ENCODE measurements at regions not wholly inside any gene's neighbourhood (a gene's known extent, or its start where the extent isn't known, plus 50 kb on each side); places are given as distances from the start of the nearest gene placed in this dataset.
"Not testable (repeated sequence)": the region's sequence is repeated elsewhere in the genome, so short reads cannot be mapped to it uniquely, and the experiment has no call there.

DNA sequence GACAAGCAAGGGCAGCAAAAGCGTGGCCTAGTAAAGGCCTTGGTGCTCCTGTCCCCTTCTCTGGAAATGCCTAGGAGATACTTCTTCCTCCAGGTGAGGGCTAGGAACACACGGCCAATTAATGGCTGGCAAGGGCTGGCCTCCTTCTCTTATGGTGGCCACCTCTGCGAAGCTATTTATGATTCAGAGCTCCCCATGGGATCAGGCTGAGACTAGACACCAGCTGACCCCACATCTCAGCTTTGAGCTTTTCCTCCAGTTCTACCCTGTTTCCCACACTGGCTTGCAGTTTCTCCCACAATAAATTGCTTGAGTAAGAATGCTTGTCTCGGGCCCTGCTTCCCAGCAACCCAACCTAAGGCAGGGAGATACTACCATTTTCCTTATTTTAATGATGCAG lies 53.7 kb downstream of the CAMK2N1 start:
- no peak for DNase-seq (ENCODE audit: low spot score)

DNA sequence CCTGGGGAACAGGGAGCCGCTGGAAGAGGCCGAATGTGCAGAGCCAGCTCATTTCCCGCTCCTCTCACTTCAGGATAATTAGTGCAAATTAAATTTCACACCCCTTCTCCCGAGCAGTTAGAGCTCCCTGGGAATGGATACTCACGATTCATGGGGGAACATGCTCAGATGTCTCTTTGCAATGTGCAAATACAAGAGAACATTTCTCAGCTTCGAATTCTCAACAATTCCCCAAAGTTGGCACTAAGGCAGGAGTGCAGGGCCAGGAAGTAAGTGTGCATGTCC lies 54.9 kb downstream of the CAMK2N1 start:
- no peak for DNase-seq (ENCODE audit: low spot score)

DNA sequence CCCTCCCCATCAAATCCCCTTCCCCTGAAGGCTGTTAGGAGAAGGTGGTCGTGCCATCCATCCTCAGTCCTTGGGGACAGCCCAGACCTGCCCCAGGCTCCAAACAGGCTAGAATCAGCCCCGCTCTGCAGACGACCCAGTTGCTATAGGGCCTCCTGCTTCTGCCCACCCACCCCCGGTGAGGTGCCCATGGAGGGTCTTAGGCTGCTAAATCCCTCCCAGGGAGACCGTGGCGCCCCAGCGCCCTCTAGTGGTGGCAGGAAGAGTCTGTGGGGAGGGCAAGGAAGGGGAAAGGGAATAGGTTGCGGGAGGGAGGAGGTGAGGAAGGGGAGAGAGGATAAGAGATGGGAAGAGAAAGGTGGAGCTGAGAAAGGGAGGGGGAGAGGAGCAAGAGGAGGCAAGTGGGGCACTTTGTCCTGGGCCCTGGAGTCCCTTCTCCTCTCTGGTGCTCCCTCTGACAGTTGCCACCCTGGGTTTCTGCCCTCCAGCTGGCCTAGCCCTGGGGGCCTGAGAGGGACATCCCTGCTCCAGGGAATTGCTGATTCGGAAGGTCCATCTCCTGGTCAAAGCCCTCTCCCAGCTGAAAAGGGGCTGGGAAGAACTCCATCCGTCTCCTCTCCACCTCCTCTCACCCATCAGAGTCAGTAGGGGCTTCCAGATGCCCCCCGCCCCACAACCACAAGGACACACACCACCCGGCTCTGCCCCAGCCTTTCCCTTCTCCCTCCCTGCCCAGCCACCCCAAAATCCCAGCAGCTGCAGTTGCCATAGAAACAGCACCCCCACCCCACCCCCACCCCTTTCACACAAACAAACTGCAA lies 55.4 kb downstream of the CAMK2N1 start:
- DNase-seq (ENCODE audit: low spot score): peak; percentile 18

DNA sequence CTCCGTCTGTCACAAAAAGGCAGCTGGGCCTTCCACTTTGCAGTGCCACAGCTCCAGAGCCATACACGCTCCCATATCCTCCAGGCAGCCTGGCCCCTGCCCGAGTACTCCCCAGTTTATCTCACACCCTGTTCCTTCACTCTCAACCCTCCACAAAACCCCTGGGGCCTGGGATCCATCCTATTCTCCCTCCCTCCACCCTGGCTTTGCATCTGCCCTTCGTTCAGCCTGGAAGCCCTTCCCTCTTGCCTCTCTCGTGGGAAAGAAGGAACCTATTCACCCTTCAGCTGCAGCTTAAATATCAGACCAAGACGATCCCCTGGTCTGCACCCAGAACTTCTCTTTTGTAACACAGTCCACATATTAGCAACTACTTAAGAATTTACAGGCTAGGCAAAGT lies 56.7 kb downstream of the CAMK2N1 start:
- no peak for DNase-seq (ENCODE audit: low spot score)

DNA sequence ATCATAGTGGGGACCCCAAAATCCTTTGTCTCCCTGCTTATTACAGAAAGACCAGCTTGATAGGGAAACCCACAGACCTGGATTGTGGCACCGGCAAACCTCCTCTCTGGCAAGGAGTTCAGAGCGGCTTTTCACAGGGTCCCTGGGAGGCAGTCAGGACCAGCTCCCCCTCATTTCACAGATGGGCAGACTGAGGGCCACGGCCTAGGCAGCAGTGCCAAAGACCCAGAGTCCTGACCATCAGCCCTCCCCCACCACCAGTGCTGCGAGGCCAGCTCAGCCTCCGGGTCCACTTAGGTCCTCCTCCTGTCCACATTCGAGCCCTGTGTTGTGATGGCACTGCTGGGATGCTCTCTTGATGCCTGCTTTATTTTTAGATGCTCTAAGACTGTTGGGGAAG lies 57.2 kb downstream of the CAMK2N1 start:
- DNase-seq (ENCODE audit: low spot score): no peak

DNA sequence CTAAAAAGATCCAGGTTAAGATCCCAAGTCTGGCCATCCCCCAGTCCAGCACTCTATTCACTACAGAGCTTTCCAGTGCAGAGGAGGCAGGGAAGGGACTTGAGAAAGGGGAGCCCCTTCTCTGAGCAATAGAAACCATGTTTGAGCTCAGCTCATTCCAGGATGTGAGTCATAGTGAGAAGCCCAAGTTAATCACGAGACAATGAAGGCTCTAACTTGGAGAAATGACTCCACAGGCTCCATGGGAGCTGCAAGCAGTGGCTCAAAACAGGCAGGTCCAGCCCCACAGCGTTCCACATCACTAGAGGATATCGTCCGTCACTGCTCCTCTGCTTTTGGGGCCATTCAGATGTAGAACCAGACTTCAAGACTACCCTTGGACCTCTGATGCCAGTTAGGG lies 59.1 kb downstream of the CAMK2N1 start:
- peak; percentile 85 for DNase-seq (ENCODE audit: low spot score)

DNA sequence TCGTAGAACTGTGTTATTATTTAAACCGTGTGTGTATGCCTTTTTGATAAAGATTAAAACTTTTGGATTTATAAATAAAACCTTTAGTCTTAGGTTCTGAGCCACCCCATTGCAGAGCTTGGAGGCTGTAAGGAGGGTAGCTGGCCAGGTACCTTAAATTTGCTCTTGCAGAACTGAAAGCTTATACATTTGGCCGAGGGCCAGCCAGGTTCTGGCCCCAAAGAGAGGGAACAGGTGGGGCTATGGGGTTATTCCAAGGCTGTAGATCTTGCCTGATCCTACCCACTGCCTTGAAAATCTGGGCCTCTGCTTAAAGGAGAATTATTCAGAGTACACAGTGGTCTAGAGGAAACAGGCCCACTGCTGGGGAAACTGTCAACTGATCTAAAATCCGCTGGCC lies 59.6 kb downstream of the CAMK2N1 start:
- DNase-seq (ENCODE audit: low spot score): no peak

DNA sequence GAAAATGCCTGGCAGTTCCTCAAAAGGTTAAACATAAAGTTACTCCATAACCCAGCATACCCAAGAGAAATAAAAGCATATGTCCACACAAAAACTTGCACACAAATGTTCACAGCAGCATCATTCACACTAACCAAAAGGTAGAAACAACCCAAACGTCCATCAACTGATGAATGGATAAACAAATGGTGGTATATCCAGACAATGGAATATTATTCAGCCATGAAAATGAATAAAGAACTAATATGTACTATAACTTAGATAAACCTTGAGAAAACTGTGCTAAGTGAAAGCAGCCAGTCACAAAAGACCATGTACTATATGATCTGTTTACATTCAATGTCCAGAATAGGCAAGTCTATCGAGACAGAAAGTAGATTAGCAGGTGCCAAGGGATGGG lies 60.4 kb downstream of the CAMK2N1 start:
- no peak for DNase-seq (ENCODE audit: low spot score)

DNA sequence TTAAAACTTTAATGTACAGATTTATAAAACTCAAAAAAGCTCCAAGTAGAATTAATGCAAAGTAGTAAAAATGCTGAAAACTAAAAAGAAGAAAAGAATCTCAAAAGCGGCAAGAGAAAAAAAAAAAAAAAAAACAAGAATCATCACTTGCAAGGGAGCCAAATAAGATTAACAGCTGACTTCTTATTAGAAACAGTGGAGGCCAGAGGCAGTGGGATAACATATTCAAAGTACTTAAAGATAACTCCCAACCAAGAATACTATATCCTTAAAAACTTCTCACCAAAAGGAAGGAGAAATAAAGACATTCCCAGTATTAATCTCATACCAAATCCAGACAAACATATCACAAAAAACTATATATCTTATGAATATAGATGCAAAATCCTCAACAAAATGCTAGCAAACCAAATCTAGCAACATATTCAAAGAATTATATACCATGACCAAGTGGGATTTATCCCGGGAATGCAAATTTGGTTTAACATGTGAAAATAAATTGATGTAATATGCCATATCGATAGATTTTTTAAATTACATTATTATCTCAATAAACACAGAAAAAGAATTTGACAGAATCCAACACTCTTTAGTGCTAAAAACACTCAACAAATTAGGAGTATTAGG lies 62.7 kb downstream of the CAMK2N1 start:
- DNase-seq (ENCODE audit: low spot score): no peak

DNA sequence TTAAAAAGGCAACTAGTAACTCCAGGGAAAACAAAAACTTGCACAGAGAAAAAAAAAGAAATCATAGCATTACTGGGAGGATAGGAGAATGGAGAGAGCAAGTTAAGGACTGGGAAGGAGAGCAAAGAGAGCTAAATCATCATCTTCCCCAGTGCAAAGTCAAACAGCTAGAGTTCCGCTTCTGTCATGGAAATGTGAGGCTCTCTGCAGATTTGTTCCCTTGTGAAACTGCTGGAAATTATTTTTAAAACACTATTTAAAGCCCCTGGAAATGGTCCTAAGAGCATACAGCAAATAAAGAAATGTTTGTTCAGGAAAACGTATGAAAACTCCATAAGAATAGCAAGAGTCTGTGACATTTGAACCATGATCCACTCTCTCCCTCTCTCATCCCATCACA lies 64.6 kb downstream of the CAMK2N1 start:
- no peak for DNase-seq (ENCODE audit: low spot score)

DNA sequence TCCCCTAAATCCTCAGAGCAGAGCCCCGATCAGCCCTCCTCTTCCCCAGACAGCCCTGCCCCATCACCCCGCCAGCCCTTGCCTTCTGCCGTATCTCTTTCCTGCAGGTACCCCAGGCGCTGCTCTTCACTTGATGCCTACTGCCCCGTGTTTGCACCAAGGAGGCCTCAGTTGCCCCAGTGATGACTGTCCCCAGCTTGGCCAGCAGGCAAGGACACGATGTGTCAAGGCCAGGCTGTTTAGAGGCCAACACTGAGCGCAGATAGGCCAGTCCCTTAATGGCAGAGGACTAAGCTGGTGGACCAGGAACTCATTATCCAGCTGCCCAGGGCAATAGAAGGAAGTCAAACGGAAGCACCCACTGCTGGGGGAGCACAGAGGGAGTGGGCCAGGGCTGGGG lies 68.4 kb downstream of the CAMK2N1 start:
- no peak for DNase-seq (ENCODE audit: low spot score)

DNA sequence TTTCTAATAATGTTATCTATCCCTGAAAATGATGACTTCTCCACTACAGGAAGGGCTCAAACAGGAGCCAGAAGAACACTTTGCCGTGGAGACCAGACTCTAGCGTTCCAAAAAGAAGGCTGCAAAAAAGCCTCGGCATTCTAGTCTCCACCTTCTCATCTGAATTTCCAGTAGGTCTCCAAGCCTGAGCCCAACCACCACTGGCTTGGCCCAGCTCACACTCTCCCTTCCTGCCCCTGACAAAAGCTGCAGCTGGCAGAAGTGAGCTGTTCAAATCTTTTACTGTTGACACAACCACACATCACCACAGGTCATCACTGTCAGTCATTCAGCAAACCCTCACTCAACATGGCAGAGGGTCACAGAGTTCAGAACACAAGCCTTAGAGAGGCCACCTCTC lies 69.3 kb downstream of the CAMK2N1 start:
- DNase-seq (ENCODE audit: low spot score): no peak

DNA sequence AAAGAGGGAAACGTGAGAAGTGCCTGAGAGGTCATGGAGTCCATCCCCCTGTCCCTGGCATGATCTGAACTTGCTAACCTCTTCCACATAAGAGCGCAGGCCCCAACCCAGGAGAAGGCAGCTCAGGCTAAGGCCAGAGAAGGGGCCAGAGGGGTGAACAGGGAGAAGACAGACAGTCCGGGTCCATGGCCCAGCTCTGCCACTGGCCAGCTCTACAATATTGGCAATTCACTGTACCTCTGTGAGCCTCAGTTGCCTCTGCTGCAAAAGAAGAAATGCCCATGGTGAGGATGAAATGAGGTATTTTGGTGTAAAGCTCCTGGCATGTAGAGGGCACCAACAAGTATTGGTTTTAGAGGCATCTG lies 72.3 kb downstream of the CAMK2N1 start:
- no peak for DNase-seq (ENCODE audit: low spot score)

DNA sequence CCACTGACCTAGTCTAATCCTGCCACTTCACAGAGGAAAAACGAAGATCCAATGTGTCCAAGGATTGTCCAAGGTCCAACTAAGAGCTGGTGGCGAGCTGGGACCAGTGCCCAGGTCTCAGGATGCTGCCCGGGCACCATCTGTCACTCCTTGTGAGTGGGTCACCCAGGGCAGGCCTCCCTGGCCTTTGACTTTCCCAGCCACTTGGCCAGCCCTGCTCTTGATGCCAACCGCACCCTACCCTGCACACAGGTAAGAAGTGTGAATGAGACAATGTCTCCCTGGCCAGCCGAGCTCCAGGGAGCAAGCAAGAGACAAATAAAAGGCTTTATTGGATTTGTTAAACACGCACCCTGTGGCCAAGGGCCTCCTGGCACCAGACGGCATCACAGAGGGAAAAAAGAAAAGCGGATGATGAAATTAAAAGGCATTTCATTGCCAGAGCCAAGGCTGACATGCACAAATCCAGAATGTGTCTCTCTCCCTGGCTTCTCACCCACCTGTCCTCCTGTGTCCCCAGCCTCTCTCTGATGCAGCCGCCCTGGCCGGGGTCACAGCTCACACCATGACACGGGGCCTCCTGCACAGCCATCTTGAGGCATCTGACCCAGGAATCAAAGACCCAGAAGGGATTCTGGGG lies 72.8 kb downstream of the CAMK2N1 start:
- DNase-seq (ENCODE audit: low spot score): no peak

DNA sequence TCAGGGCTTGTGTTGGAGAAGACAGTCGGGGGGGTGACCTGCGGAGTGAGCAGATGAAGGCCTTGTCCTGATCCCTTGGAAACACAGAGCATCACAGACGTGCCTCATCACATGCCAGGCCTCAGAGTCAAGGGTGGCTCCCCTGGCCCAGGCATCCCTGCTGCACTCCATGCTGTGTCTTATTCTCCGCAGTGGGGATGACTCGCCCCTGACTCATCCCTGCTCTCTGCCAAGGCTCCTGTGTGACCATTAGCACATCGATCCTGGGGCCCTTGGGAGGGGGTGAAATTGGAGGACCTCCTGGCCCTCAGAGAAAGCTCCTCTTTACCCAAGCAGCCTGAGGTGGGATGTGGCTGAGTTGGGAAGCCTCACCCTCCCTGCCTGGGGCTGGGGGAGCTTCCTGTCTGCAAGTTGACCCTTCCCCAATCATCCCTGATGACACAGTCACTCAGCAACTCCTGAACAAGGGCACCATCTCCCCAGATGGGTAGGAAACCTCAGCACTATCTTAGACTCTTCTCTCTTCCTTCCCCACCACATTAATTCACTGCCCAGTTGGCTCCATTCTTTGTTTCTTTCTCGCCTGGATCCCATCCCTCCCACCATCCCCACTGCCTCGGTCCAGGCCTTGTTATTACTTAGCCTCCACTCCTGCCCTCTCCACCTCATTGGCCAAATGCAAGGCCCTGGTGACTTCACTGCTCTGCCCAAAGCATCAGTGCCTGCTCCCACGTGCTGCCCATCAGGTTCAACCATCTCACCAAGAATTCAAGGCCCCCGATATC lies 74.6 kb downstream of the CAMK2N1 start:
- peak; percentile 77 for DNase-seq (ENCODE audit: low spot score)

DNA sequence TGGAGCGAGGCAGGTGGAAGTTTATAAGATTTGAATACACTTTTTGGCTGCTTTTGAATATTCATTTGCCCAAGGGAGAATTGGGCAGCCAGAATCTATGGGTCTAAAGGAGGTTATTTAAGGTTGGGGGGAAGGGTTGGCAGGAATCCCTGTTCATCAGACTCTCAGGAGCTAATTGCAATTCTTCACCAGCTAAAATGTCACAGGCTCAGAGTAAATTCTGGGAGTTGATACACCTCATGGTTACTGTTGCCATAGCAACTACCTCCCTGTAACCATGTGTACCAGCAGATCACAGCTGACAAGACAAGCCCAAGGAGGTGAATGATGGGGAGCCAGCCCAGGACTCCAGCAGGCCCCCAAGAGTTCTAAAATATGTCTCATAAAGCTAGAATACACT lies 75.5 kb downstream of the CAMK2N1 start:
- no peak for DNase-seq (ENCODE audit: low spot score)

DNA sequence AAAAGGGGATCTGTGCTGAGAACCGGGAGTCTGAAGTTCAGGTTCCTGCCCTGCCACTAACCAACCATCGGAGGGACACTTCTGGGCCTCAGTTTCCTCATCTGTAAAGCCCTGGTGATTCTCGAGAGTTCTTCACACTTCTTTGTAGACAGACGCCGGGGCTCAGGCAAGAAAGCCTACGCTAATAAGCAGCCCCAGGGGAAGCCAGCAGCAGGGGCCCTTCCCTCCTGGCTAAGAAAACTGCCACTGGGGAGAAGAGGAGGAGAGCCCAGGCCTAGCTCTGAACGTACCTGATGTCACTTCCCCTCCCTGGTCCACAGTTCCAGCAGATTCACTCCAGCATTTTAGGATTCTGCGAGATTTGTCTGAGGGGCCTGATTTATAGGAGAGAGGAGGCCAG lies 76.0 kb downstream of the CAMK2N1 start:
- no peak for DNase-seq (ENCODE audit: low spot score)

DNA sequence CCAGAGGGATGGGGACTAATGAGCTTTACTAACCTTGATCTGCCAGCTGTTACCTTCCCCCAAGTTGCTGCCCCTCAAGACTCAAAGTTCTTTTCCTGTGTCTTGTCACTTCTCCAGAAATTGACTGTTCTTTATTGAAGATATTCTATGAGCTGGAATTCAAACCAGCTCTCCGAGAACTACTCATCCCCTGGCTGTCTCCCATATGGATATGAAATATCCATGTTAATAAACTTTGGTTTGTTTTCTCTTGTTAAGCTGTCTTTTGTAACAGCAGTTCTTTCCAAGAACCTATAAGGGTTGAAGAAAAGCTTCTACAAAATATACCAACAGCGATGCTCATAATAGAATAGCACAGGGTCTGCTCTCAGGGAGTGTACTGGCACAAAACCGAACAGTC lies 77.0 kb downstream of the CAMK2N1 start:
- DNase-seq (ENCODE audit: low spot score): no peak

DNA sequence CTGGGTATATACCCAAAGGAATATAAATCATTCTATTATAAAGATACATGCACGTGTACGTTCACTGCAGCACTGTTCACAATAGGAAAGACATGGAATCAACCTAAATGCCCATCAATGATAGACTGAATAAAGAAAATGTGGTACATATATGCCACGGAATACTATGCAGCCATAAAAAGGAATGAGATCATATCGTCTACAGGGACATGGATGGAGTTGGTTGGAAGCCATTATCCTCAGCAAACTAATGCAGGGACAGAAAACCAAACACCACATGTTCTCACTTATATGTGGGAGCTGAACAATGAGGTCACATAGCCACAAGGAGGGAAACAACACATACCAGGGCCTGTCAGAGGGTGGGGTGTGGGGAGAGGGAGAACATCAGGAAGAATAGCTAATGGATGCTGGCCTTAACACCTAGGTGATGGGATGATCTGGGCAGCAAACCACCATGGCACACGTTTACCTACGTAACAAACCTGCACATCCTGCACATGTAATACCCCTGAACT lies 77.8 kb downstream of the CAMK2N1 start:
- DNase-seq (ENCODE audit: low spot score): not testable (repeated sequence)

DNA sequence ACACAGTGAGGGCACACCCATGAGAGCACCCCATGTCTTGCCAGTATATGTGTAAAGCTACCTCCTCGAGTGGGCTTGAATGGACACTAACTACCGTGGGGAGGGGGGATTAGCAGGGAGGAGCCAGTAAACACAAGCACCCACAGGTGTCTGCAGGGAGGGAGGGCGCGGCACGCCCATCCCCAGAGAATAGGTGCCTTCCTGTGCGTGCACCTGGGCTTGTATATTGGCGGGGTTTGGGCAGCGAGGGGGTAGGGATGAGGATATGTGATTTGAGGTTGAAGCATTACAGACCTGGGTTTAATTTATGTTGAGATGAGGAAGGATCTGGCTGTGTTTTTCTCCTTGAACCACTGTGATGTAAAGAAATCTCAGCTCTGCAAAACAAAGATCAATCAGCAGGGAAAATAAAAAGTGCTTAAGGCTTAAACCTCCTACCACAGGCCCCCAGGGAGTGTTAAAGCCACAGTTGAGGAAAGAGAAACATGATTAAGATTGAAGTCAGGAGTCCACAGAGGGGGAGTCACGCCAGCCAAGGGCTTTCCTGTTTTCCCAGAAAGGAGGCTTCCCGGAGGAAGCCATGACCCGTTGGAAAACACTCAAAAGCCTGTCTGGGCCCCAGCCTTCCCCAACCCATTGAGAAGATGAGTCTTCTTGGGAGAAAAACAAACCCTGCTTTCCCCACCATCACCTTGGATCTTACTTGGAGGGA lies 80.0 kb downstream of the CAMK2N1 start:
- DNase-seq (ENCODE audit: low spot score): peak; percentile 40

DNA sequence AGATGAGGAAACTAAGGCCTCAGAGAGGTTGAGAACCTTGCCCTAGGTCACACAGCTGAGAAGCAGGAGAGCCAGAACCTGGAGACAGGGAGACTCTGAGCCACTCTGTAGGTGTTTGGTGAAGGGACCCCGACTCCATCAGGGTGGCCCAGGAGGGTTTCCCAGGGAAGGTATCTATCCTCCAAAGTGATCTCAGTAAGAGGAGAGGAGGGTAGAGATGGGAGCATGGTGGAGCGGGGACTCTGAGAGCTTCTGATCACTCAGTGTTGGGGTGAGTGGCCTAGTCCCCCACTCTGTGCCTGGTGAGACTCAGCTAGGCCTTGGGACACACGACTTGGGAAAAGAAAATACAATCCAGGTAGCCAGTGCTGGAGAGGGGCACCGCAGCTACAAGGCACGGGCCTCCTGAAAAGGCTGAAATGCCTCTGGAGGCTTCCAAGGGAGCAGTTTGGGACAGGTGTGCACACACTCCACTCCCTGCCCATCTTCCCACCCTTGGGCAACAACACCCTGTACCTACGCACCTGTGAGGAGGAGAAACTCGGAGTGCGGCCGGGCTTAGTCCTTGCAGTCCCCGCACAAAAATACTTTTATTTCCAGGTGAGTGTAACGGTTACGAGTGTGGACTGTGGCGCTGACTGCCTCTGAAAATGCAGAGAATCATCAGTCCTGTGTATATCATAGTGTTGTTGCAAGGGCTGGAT lies 80.8 kb downstream of the CAMK2N1 start:
- no peak for DNase-seq (ENCODE audit: low spot score)
